DMS 273 (cell line): ENCODE measurements at regions not wholly inside any gene's neighbourhood (a gene's known extent, or its start where the extent isn't known, plus 50 kb on each side); places are given as distances from the start of the nearest gene placed in this dataset.
"Not testable (repeated sequence)": the region's sequence is repeated elsewhere in the genome, so short reads cannot be mapped to it uniquely, and the experiment has no call there.

ENCODE experiments used
- DNase-seq: peaks from one replicate; lab custom pipeline; 2025; ENCODE audit not compliant: unreplicated experiment; lab: John Stamatoyannopoulos, UW

- DNase-seq, result no peak
These were observed 218.5 kb upstream of the CNTN3 start for GRCh38 chr3:74832925-74833324.

GRCh38 chr3:74830845-74831244 lies 216.4 kb upstream of the CNTN3 start:
- not testable (repeated sequence) for DNase-seq

DNA sequence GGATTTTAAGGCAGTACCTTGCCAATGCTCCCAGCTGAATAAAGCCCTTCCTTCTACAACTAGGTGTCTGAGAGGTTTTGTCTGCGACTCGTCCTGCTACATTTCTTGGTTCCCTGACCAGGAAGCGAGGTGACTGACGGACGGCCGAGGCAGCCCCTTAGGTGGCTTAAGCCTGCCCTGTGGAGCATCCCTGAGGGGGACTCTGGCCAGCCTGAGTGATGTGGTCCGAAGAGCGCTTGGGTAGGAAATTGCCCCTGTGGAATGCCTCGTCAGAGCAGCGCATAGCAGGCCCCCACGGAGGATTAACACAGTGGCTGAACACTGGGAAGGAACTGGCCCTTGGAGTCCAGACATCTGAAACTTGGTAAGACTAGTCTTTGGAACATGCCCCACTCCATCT lies 210.9 kb upstream of the CNTN3 start:
- not testable (repeated sequence) for DNase-seq

DNA sequence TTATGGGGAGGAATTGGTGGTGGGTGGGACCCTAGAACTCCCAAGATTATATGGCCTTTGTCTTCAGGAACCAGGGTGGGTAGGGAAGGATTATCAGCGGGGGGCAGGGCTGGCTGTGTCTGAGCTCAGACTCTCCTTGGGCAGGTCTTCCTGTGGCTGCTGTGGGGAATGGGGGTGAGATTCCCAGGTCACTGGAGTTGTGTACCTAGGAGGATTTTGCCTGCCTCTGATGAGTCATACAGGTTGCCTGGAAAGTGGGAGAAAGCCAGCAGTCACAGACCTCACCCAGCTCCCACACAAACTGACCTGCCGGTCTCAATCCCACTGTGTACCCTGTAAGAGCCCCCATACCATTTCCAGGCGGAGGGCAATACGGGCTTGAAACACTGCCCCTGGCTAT lies 209.9 kb upstream of the CNTN3 start:
- DNase-seq, result no peak

- no peak for DNase-seq
These were observed 199.7 kb upstream of the CNTN3 start for GRCh38 chr3:74814181-74814580.

GRCh38 chr3:74812756-74813155 lies 198.3 kb upstream of the CNTN3 start:
- no peak for DNase-seq

GRCh38 chr3:74808506-74809275 lies 194.2 kb upstream of the CNTN3 start:
- DNase-seq, result no peak

DNA sequence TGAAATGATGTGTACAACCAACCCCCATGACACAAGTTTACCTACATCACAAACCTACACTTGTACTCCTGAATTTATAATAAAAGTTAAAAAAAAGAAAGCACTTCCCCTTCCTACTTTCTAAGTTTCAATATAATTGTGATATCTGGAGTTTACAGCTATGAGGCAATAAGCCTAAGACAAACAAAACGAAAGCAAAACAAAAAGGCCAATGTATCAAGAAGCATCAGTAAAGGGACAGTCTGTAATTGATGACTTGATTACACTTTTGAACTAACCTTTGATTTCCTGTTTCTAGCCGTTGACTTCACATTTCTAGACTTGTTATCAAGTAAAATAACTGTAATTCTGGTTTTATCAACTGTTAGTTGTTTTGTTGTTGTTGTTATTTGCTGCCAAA lies 187.5 kb upstream of the CNTN3 start:
- DNase-seq, result no peak

DNA sequence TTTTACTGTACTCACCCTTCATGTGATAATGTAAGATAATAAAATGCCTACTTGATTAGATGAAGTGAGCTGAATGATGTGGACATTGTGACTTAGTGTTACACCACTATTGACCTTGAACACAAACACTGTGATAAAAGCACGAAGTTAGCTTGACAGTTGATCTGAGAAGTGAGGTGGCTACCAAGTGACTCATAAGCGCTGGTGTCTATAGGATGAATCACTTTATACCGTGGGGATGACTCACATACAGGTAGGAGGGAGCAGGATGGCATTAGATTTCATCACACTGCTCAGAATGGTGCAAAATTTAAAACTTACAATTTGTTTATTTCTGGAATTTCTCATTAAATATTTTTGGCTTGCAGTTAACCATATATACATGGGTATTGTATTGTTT lies 174.7 kb upstream of the CNTN3 start:
- no peak for DNase-seq

- no peak for DNase-seq
These were observed 172.6 kb upstream of the CNTN3 start for GRCh38 chr3:74787011-74787410.

DNA sequence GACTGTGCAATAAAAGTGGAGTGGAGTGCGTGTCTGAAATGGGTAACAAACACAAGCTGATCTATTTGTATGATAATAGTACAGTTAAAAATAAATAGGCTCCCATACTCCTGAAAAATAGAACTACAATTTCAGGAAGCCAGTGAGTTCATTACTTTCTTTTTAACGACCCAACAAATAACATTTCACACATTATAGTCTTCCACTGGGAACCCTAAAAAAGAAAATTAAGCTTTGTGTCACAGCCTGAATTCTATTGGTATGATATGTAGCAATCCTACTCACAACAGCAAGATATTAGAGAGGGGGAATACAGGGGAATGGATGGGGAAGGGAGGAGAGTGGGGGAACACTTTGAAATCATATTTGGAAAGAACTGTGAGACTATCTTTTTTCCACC lies 156.9 kb upstream of the CNTN3 start:
- no peak for DNase-seq

DNA sequence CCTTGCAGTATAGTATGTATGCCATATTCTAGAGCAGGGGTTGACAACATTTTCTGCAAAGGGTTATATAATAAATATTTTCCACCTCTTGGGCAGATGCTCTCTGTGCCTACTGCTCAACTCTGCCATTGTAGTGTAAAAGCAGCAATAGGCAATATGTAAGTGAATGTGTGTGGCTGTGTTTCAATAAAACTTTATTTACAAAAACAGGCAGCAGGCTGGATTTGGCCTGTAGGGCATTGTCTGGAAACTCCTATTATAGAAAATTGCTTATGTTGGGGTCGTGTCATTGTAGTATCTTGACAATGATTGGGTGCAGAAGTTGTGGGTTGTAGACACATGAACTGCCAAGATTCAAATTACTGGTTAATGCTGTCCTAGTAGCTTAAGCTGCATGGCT lies 153.6 kb upstream of the CNTN3 start:
- DNase-seq, result no peak

- no peak for DNase-seq
These were observed 151.9 kb upstream of the CNTN3 start for GRCh38 chr3:74766405-74766804.

DNA sequence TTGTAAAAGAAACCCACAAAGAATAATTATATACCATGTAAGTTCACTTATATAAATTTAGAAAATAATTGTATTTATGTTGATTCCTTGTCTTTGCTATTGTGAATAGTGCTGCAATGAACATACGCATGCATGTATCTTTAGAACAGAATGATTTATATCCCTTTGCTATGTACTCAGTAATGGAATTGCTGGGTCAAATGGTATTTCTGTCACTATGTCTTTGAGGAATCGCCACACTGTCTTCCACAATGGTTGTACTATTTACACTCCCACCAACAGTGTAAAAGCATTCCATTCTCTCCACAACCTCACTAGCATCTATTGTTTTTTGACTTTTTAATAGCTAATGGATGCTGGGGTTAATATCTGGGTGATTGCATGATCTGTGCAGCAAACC lies 149.4 kb upstream of the CNTN3 start:
- no peak for DNase-seq

DNA sequence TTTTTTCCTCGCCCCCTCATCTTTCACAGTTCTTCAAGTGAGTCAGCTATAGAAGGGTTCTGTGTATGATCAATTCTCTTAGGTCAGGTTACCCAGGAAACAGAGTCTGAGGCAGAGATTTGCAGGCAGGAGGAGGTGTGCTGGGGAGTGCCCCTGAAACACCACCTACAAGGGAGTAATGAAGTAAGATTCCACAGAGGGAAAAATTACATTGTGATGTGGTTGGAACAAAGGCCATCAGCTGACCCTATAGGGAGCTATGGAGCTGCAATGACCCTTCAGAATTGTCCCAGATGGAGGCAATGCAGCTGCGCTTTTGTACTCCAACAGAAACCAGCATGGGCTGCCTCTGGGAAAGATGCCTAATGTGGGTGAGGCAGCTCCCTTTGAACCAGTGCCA lies 142.2 kb upstream of the CNTN3 start:
- no peak for DNase-seq

DNA sequence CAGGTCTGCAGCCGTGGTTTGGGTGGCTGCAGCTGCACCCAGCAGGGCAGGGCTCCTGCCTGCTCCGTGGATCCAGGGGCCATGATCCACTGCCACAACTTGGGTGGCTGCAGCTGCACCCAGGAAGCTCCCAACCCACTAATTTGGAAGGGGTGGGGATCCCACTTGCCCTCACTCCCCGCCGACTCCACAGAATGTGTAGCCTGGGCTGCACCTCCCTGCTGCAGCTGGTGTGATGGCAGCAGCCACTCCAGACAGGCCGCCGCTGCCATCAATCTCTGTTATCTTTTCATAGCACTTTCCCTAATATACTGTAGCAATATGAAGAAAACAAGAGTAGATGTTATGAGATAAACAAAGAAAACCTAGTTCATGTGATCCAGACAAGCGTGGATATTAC lies 137.8 kb upstream of the CNTN3 start:
- no peak for DNase-seq

GRCh38 chr3:74751775-74752174 lies 137.3 kb upstream of the CNTN3 start:
- DNase-seq, result no peak

GRCh38 chr3:74750901-74751300 lies 136.4 kb upstream of the CNTN3 start:
- no peak for DNase-seq

GRCh38 chr3:74739242-74739641 lies 124.8 kb upstream of the CNTN3 start:
- DNase-seq, result no peak

GRCh38 chr3:74722211-74722610 lies 107.8 kb upstream of the CNTN3 start:
- no peak for DNase-seq

GRCh38 chr3:74713977-74714376 lies 99.5 kb upstream of the CNTN3 start:
- no peak for DNase-seq

GRCh38 chr3:74711913-74712512 lies 97.6 kb upstream of the CNTN3 start:
- DNase-seq, result no peak

GRCh38 chr3:74709951-74710350 lies 95.5 kb upstream of the CNTN3 start:
- no peak for DNase-seq
